ENCODE measurements at regions not wholly inside any gene's neighbourhood (a gene's known extent, or its start where the extent isn't known, plus 50 kb on each side); places are given as distances from the start of the nearest gene placed in this dataset.

- no peaks in the 10 kb centered on the region for H3K27me3 Mint-ChIP-seq (ENCODE audit: low read depth)
- peaks cover 16% of the 10 kb centered on the region for H3K4me1 Mint-ChIP-seq (ENCODE audit: low read depth)
- no peak overlapping the region for H3K4me3 Mint-ChIP-seq (ENCODE audit: unreplicated experiment)
- H3K9me3 Mint-ChIP-seq (ENCODE audit: low read depth), result no peaks in the 10 kb centered on the region
- no peak for TF ChIP-seq CTCF (IDR thresholded peaks at IDR 0.05)
- DNase-seq (ENCODE audit: low spot score), result no peak
- H3K36me3 Mint-ChIP-seq (ENCODE audit: low read depth), result no peaks in the 10 kb centered on the region
- no peak overlapping the region for H3K27ac Mint-ChIP-seq (ENCODE audit: unreplicated experiment)
These were observed 79.5 kb upstream of the SCOC start for GRCh38 chr4:140293979-140294378.

- Mint-ChIP-seq H3K4me3 (ENCODE audit: unreplicated experiment) (no peak overlapping the region), H3K36me3 (ENCODE audit: low read depth) (no peaks in the 10 kb centered on the region)
- no peak for TF ChIP-seq CTCF (IDR thresholded peaks at IDR 0.05)
These were observed 82.2 kb upstream of the SCOC start for GRCh38 chr4:140291259-140291658.

GRCh38 chr4:140289486-140289885 is 84.0 kb upstream of the SCOC start:
- no peaks in the 10 kb centered on the region for H3K36me3 Mint-ChIP-seq (ENCODE audit: low read depth)
- no peaks in the 10 kb centered on the region for H3K4me1 Mint-ChIP-seq (ENCODE audit: low read depth)
- H3K4me3 Mint-ChIP-seq (ENCODE audit: unreplicated experiment), result no peak overlapping the region
- H3K9me3 Mint-ChIP-seq (ENCODE audit: low read depth), result no peaks in the 10 kb centered on the region
- TF ChIP-seq CTCF (IDR thresholded peaks at IDR 0.05), result no peak
- H3K27ac Mint-ChIP-seq (ENCODE audit: unreplicated experiment), result peak overlapping the region; percentile 23
- DNase-seq (ENCODE audit: low spot score), result no peak
- H3K27me3 Mint-ChIP-seq (ENCODE audit: low read depth), result peaks cover 4% of the 10 kb centered on the region

More at GRCh38 chr4:140291259-140291658, 82.2 kb upstream of the SCOC start:
- H3K4me1 Mint-ChIP-seq (ENCODE audit: low read depth), result peaks cover 4% of the 10 kb centered on the region
- DNase-seq (ENCODE audit: low spot score), result no peak
- no peaks in the 10 kb centered on the region for H3K9me3 Mint-ChIP-seq (ENCODE audit: low read depth)
- no peaks in the 10 kb centered on the region for H3K27me3 Mint-ChIP-seq (ENCODE audit: low read depth)
- H3K27ac Mint-ChIP-seq (ENCODE audit: unreplicated experiment), result no peak overlapping the region

GRCh38 chr4:140286456-140286855 is 87.0 kb upstream of the SCOC start:
- no peaks in the 10 kb centered on the region for H3K36me3 Mint-ChIP-seq (ENCODE audit: low read depth)
- no peak for TF ChIP-seq CTCF (IDR thresholded peaks at IDR 0.05)
- H3K27ac Mint-ChIP-seq (ENCODE audit: unreplicated experiment), result no peak overlapping the region
- no peak overlapping the region for H3K4me3 Mint-ChIP-seq (ENCODE audit: unreplicated experiment)
- DNase-seq (ENCODE audit: low spot score), result no peak
- H3K4me1 Mint-ChIP-seq (ENCODE audit: low read depth), result no peaks in the 10 kb centered on the region
- H3K27me3 Mint-ChIP-seq (ENCODE audit: low read depth), result peaks cover 12% of the 10 kb centered on the region
- no peaks in the 10 kb centered on the region for H3K9me3 Mint-ChIP-seq (ENCODE audit: low read depth)

- Mint-ChIP-seq H3K36me3 (ENCODE audit: low read depth) (no peaks in the 10 kb centered on the region), H3K4me1 (ENCODE audit: low read depth) (no peaks in the 10 kb centered on the region), H3K27me3 (ENCODE audit: low read depth) (peaks cover 12% of the 10 kb centered on the region), H3K4me3 (ENCODE audit: unreplicated experiment) (no peak overlapping the region), H3K27ac (ENCODE audit: unreplicated experiment) (no peak overlapping the region), H3K9me3 (ENCODE audit: low read depth) (no peaks in the 10 kb centered on the region)
- TF ChIP-seq CTCF (IDR thresholded peaks at IDR 0.05), result no peak
- DNase-seq (ENCODE audit: low spot score), result no peak
These were observed 89.0 kb upstream of the SCOC start for GRCh38 chr4:140284456-140284855.
